ENCODE measurements at regions not wholly inside any gene's neighbourhood (a gene's known extent, or its start where the extent isn't known, plus 50 kb on each side); places are given as distances from the start of the nearest gene placed in this dataset.

DNA sequence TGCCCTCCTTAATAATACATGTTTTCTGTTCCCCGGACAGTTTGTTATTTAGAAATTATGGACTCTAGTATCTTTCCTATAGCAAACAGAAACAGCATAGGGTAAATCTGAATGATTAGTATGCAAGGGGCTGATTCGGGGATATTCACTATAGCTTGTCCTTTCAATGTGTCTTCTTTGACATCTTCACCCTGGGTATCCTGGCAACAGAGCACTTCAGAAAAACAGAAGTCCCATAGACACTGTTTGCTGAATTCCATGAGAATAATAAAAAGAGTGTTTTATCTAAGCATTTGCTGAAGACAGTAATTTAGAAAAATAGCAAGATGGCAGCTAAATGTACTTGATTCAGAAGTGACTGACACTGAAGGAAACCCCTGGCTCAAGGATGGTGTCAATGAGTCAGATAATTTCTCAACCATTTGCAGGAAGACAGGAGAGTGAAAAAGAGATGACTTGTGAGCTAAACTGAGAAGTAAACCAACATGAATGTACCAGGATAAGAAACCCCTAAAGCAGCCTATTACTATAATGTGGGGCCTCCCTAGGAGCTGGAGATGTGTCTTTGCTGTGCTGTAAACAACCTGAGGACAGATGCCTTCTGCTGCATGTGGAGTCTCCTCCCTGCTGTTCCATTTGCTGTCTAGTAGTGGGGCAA lies 246.2 kb downstream of the MAN2A1 start:
- Histone ChIP-seq H3K4ac (ENCODE audit: low read depth, low read length) (no peak overlapping the region), H3K23ac (ENCODE audit: insufficient read length, low read depth, low read length) (no peak overlapping the region), H3K79me1 (ENCODE audit: insufficient read depth, low read depth, low read length, poor library complexity, severe bottlenecking) (no peaks in the 10 kb centered on the region), H2BK12ac (ENCODE audit: insufficient read length, low read depth, low read length) (no peak overlapping the region), H3K9ac (ENCODE audit: extremely low read depth, insufficient read length, low read length) (no peak overlapping the region), H2BK120ac (ENCODE audit: low read depth, low read length, poor library complexity, severe bottlenecking) (no peak overlapping the region), H3K4me2 (ENCODE audit: insufficient read depth, insufficient read length, low read length) (no peak overlapping the region), H3K23me2 (ENCODE audit: insufficient read length, low read depth, low read length, poor library complexity, severe bottlenecking) (no peaks in the 10 kb centered on the region), H3K27me3 (ENCODE audit: insufficient read depth, low read length) (no peaks in the 10 kb centered on the region), H4K91ac (ENCODE audit: insufficient read length, low read depth, low read length) (no peak overlapping the region), H3K9me3 (ENCODE audit: control insufficient read depth, low read depth, low read length) (no peaks in the 10 kb centered on the region), H3K18ac (ENCODE audit: insufficient read length, low read depth, low read length) (no peak overlapping the region), H4K20me1 (ENCODE audit: control insufficient read depth, insufficient read depth, insufficient read length) (no peaks in the 10 kb centered on the region), H3K79me2 (ENCODE audit: insufficient read depth, low read length) (no peaks in the 10 kb centered on the region), H3T11ph (ENCODE audit: low read length) (no peak overlapping the region), H2AFZ (ENCODE audit: low read length) (no peak overlapping the region), H3K27ac (ENCODE audit: insufficient read length, low read depth, low read length) (no peak overlapping the region), H3K4me1 (ENCODE audit: insufficient read depth, low read length) (no peaks in the 10 kb centered on the region), H2BK15ac (ENCODE audit: low read depth, low read length) (no peak overlapping the region), H2AK5ac (ENCODE audit: insufficient read length, low read length) (no peak overlapping the region), H2BK20ac (ENCODE audit: low read depth, low read length, poor library complexity, severe bottlenecking) (no peak overlapping the region), H2BK5ac (ENCODE audit: insufficient read length, low read length) (no peak overlapping the region), H3K14ac (ENCODE audit: insufficient read depth, low read length) (no peak overlapping the region), H4K8ac (replicated peaks; ENCODE audit: insufficient read length, low read depth, low read length) (no peak overlapping the region), H3K56ac (ENCODE audit: insufficient read length, low read depth, low read length) (no peak overlapping the region), H4K5ac (ENCODE audit: insufficient read length, low read depth, low read length) (no peak overlapping the region)
- Mint-ChIP-seq H3K4me1 (peaks cover 8 to 13% of the 10 kb centered on the region in 2 experiments), H3K27ac (no peak overlapping the region), H3K36me3 (ENCODE audit: insufficient read depth in 1 of 3, low read depth in 3 of 3) (peaks cover 0 to 3% (median 0%) of the 10 kb centered on the region in 3 experiments; a peak in 1 of 7 replicates), H3K4me3 (no peak overlapping the region), H3K27me3 (ENCODE audit: low read depth) (no peaks in the 10 kb centered on the region), H3K9me3 (peaks cover 3 to 11% of the 10 kb centered on the region in 2 experiments; a peak in 2 of 5 replicates)
- TF ChIP-seq CTCF (conservative IDR thresholded peaks at IDR 0.05) = no peak
- no CpG with 5 or more reads among the region's 2 CpGs for WGBS (ENCODE audit: extremely low coverage, insufficient read length, low lambda C conversion rate)
- no peak for DNase-seq

Measured in H9 (cell line).